CD14-positive monocyte (primary cell): ENCODE measurements at regions not wholly inside any gene's neighbourhood (a gene's known extent, or its start where the extent isn't known, plus 50 kb on each side); places are given as distances from the start of the nearest gene placed in this dataset.

Experiments
- DNase-seq, 3 donors: peaks; one replicate each; pipeline ENCODE4 v3.0.0-alpha.2; 2011 to 2022
- H2AFZ ChIP-seq: 2 replicates; pipeline ENCODE4 v1.6.0; 2012; ENCODE audit warnings: mild to moderate bottlenecking, low read depth, low read length, inconsistent platforms; ENCODE audit not compliant: insufficient read depth, poor library complexity, severe bottlenecking
- H3K27ac ChIP-seq, 2 donors: 1 replicate in 1 of 2; 2 replicates in 1 of 2; pipeline ENCODE4 v1.5.1; 2012 to 2013; ENCODE audit warnings: low read length in 2 of 2, control low read depth in 1 of 2, inconsistent platforms in 1 of 2, low read depth in 1 of 2, mild to moderate bottlenecking in 1 of 2
- H3K27me3 ChIP-seq, 2 donors: one replicate each; pipeline versions ENCODE4 v1.6.0 to v1.6.1; 2011 to 2013; ENCODE audit warnings: low read length in 2 of 2; ENCODE audit not compliant: control insufficient read depth in 2 of 2, insufficient read depth in 2 of 2
- H3K36me3 ChIP-seq, 2 donors: replicated peaks in 1 of 2; 1 replicate in 1 of 2; 2 replicates in 1 of 2; pipeline versions ENCODE4 v1.5.1 to v1.6.1; 2012 to 2013; ENCODE audit warnings: low read length in 2 of 2, control low read depth in 1 of 2, inconsistent platforms in 1 of 2, mild to moderate bottlenecking in 1 of 2; ENCODE audit not compliant: insufficient read depth in 2 of 2, control insufficient read depth in 1 of 2
- H3K4me1 ChIP-seq, 2 donors: 1 replicate in 1 of 2; 2 replicates in 1 of 2; pipeline versions ENCODE4 v1.5.1 to v1.6.1; 2012 to 2013; ENCODE audit warnings: low read length in 2 of 2, control low read depth in 1 of 2, inconsistent platforms in 1 of 2, mild to moderate bottlenecking in 1 of 2, moderate library complexity in 1 of 2; ENCODE audit not compliant: insufficient read depth in 2 of 2, control insufficient read depth in 1 of 2
- H3K4me2 ChIP-seq: replicated peaks from 2 replicates; pipeline ENCODE3; 2012; ENCODE audit warnings: low read length, moderate library complexity, mild to moderate bottlenecking; ENCODE audit not compliant: poor library complexity, severe bottlenecking; ENCODE audit errors: extremely low read depth
- H3K4me3 ChIP-seq, 3 experiments: fragments of 200-600 bp in 1 of 3; sonication (generic) in 1 of 3; replicated peaks in 1 of 3; 1 replicate in 2 of 3; 2 replicates in 1 of 3; pipeline ENCODE4 v1.5.1; 2011 to 2013; ENCODE audit warnings: low read length in 3 of 3, mild to moderate bottlenecking in 3 of 3, control low read depth in 2 of 3, low read depth in 2 of 3, inconsistent platforms in 1 of 3, moderate library complexity in 1 of 3
- H3K79me2 ChIP-seq: 2 replicates; pipeline ENCODE4 v1.6.0; 2012; ENCODE audit warnings: mild to moderate bottlenecking, control low read depth, inconsistent platforms, low read length, moderate library complexity; ENCODE audit not compliant: insufficient read depth
- H3K9ac ChIP-seq: 2 replicates; pipeline ENCODE4 v1.6.0; 2017; ENCODE audit warnings: low read length, mild to moderate bottlenecking; ENCODE audit not compliant: insufficient read depth, poor library complexity, severe bottlenecking
- H3K9me3 ChIP-seq, 2 donors: replicated peaks in 1 of 2; 1 replicate in 1 of 2; 2 replicates in 1 of 2; pipeline versions ENCODE4 v1.5.1 to v1.6.1; 2012 to 2013; ENCODE audit warnings: low read length in 2 of 2, control low read depth in 1 of 2; ENCODE audit not compliant: control insufficient read depth in 1 of 2, insufficient read depth in 1 of 2
- H4K20me1 ChIP-seq: 2 replicates; pipeline ENCODE4 v1.6.0; 2012; ENCODE audit warnings: mild to moderate bottlenecking, low read length, control low read depth, moderate library complexity; ENCODE audit not compliant: insufficient read depth
- H3K27ac Mint-ChIP-seq, 7 donors: one replicate each; pipeline ENCODE4 v1.8.0; 2020; ENCODE audit warnings: mild to moderate bottlenecking in 7 of 7, mixed read lengths in 7 of 7, moderate library complexity in 6 of 7, inconsistent platforms in 2 of 7
- H3K27me3 Mint-ChIP-seq, 3 donors: one replicate each; pipeline ENCODE4 v1.8.0; 2021 to 2022; ENCODE audit warnings: low read depth in 3 of 3, mild to moderate bottlenecking in 3 of 3, mixed read lengths in 3 of 3, moderate library complexity in 3 of 3, inconsistent platforms in 1 of 3
- H3K36me3 Mint-ChIP-seq, 2 donors: one replicate each; pipeline ENCODE4 v1.8.0; 2020; ENCODE audit warnings: mixed read lengths in 2 of 2, inconsistent platforms in 1 of 2, mild to moderate bottlenecking in 1 of 2
- H3K4me1 Mint-ChIP-seq: one replicate; pipeline ENCODE4 v1.8.0; 2020; ENCODE audit warnings: mild to moderate bottlenecking, mixed read lengths
- H3K4me3 Mint-ChIP-seq, 2 donors: one replicate each; pipeline ENCODE4 v1.8.0; 2020; ENCODE audit warnings: mild to moderate bottlenecking in 2 of 2, mixed read lengths in 2 of 2, moderate library complexity in 1 of 2
- H3K9me3 Mint-ChIP-seq, 7 donors: one replicate each; pipeline ENCODE4 v1.8.0; 2020 to 2022; ENCODE audit warnings: mixed read lengths in 7 of 7, mild to moderate bottlenecking in 6 of 7, moderate library complexity in 6 of 7, inconsistent platforms in 2 of 7
- WGBS: methylation state at CpG from one replicate; pipeline ENCODE4 v1.1.5; 2013; ENCODE audit warnings: missing lambda C conversion rate; ENCODE audit not compliant: insufficient coverage; 5-methylcytosine and 5-hydroxymethylcytosine counted together
- intact Hi-C, 2 donors: fragments of 100-400 bp; cut with micrococcal nuclease; formaldehyde crosslinking; loops; one replicate each; pipeline versions ENCODE4 v1.15.0 to v1.15.1; 2023
- TF ChIP-seq, protein P1 (sequence below): fragments of 200-600 bp; IDR thresholded peaks from one replicate; pipeline ENCODE4 v1.8.0; 2022; ENCODE audit warnings: antibody characterized with exemption, mild to moderate bottlenecking

GRCh38 chr1:166282391-166283137 is 115.8 kb upstream of the FAM78B start:
- H3K36me3 Mint-ChIP-seq: no peaks in the 10 kb centered on the region
- Histone ChIP-seq H3K79me2 (no peaks in the 10 kb centered on the region), H3K9me3 (no peaks in the 10 kb centered on the region), H3K4me2 (no peak overlapping the region), H2AFZ (no peak overlapping the region), H4K20me1 (no peaks in the 10 kb centered on the region), H3K27ac (no peak overlapping the region), H3K27me3 (no peaks in the 10 kb centered on the region), H3K36me3 (no peaks in the 10 kb centered on the region), H3K4me3 (no peak overlapping the region), H3K9ac (no peak overlapping the region), H3K4me1 (no peaks in the 10 kb centered on the region)
- no peak overlapping the region for H3K4me3 Mint-ChIP-seq
- no peak overlapping the region for H3K27ac Mint-ChIP-seq
- WGBS: no CpG with 5 or more reads among the region's 3 CpGs
- TF ChIP-seq, protein P1, sequence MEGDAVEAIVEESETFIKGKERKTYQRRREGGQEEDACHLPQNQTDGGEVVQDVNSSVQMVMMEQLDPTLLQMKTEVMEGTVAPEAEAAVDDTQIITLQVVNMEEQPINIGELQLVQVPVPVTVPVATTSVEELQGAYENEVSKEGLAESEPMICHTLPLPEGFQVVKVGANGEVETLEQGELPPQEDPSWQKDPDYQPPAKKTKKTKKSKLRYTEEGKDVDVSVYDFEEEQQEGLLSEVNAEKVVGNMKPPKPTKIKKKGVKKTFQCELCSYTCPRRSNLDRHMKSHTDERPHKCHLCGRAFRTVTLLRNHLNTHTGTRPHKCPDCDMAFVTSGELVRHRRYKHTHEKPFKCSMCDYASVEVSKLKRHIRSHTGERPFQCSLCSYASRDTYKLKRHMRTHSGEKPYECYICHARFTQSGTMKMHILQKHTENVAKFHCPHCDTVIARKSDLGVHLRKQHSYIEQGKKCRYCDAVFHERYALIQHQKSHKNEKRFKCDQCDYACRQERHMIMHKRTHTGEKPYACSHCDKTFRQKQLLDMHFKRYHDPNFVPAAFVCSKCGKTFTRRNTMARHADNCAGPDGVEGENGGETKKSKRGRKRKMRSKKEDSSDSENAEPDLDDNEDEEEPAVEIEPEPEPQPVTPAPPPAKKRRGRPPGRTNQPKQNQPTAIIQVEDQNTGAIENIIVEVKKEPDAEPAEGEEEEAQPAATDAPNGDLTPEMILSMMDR: no peak
- peaks cover 0 to 7% (median 2%) of the 10 kb centered on the region in 7 donors for H3K9me3 Mint-ChIP-seq
- intact Hi-C loops: no loop called here
- no peak for DNase-seq
- no peaks in the 10 kb centered on the region for H3K4me1 Mint-ChIP-seq
- H3K27me3 Mint-ChIP-seq: peaks cover 0 to 3% (median 0%) of the 10 kb centered on the region in 3 donors

GRCh38 chr1:166283190-166283589 is 116.4 kb upstream of the FAM78B start:
- Histone ChIP-seq H3K27ac (no peak overlapping the region), H3K36me3 (no peaks in the 10 kb centered on the region), H4K20me1 (no peaks in the 10 kb centered on the region), H3K4me2 (no peak overlapping the region), H3K4me1 (no peaks in the 10 kb centered on the region), H3K9ac (no peak overlapping the region), H3K27me3 (no peaks in the 10 kb centered on the region), H3K9me3 (no peaks in the 10 kb centered on the region), H3K79me2 (no peaks in the 10 kb centered on the region), H2AFZ (no peak overlapping the region), H3K4me3 (no peak overlapping the region)
- Mint-ChIP-seq H3K27me3 (peaks cover 0 to 3% (median 0%) of the 10 kb centered on the region in 3 donors), H3K4me1 (no peaks in the 10 kb centered on the region), H3K27ac (no peak overlapping the region), H3K9me3 (peaks cover 0 to 7% (median 2%) of the 10 kb centered on the region in 7 donors), H3K36me3 (no peaks in the 10 kb centered on the region), H3K4me3 (no peak overlapping the region)
- TF ChIP-seq, protein P1: no peak
- DNase-seq: no peak
- 100% methylated on average over 1 of the region's 6 CpGs for WGBS
- intact Hi-C loops: no loop called here
